ENCODE measurements at regions not wholly inside any gene's neighbourhood (a gene's known extent, or its start where the extent isn't known, plus 50 kb on each side); places are given as distances from the start of the nearest gene placed in this dataset.

GRCh38 chr2:44869761-44870160 lies 71.7 kb upstream of the SIX3 start:
- H3K36me3 ChIP-seq (replicated peaks in 1 of 2; ENCODE audit: control extremely low read depth in 1 of 2, control insufficient read depth in 1 of 2, extremely low read depth in 1 of 2, insufficient read depth in 2 of 2, low read length in 1 of 2), result no peaks in the 10 kb centered on the region
- Mint-ChIP-seq H3K4me3 (no peak overlapping the region), H3K27me3 (peaks cover 17% of the 10 kb centered on the region), H3K27ac (no peak overlapping the region), H3K9me3 (ENCODE audit: insufficient read depth) (no peaks in the 10 kb centered on the region), H3K4me1 (no peaks in the 10 kb centered on the region)
- CTCF ChIA-PET, result no interaction called here
- ATAC-seq (ENCODE audit: low read depth), result no peak
- 61% methylated on average over 5 of the region's 5 CpGs for WGBS (ENCODE audit: insufficient coverage)
- no peak overlapping the region for H3K9ac ChIP-seq (ENCODE audit: low read length)
- no peak overlapping the region for H3K4me2 ChIP-seq (replicated peaks; ENCODE audit: low read depth, low read length, poor library complexity, severe bottlenecking)
- intact Hi-C loops (cut with micrococcal nuclease), result no loop called here
- no peak overlapping the region for H3K27ac ChIP-seq (ENCODE audit: low read length in 2 of 2)
- no peak for TF ChIP-seq EZH2 (IDR thresholded peaks at IDR 0.05; ENCODE audit: borderline replicate concordance, insufficient read depth, low read depth, low read length, poor library complexity, severe bottlenecking)
- no peak for TF ChIP-seq CTCF (IDR thresholded peaks at IDR 0.05)
- no peaks in the 10 kb centered on the region for H3K9me3 ChIP-seq (ENCODE audit: control extremely low read depth in 1 of 3, control insufficient read depth in 2 of 3, insufficient read depth in 1 of 3, low read length in 2 of 3)
- H3K4me1 ChIP-seq (ENCODE audit: control insufficient read depth in 2 of 2, insufficient read depth in 2 of 2, low read length in 2 of 2), result no peaks in the 10 kb centered on the region
- no peaks in the 10 kb centered on the region for H4K20me1 ChIP-seq (ENCODE audit: control insufficient read depth, insufficient read depth, low read length, poor library complexity, severe bottlenecking)
- H3K79me2 ChIP-seq (ENCODE audit: control insufficient read depth, insufficient read depth, low read length), result no peaks in the 10 kb centered on the region
- no peak overlapping the region for H3K4me3 ChIP-seq (ENCODE audit: control extremely low read depth in 1 of 5, extremely low read depth in 1 of 5, insufficient read depth in 1 of 5, low read depth in 2 of 5, low read length in 4 of 5)
- H2AFZ ChIP-seq (ENCODE audit: insufficient read depth, low read depth, low read length, poor library complexity, severe bottlenecking), result no peak overlapping the region
- POLR2A ChIA-PET, result no interaction called here
- DNase-seq, result no peak
- no peaks in the 10 kb centered on the region for H3K27me3 ChIP-seq (replicated peaks in 1 of 4; ENCODE audit: control extremely low read depth in 1 of 4, control insufficient read depth in 3 of 4, insufficient read depth in 4 of 4, low read length in 3 of 4)

- peaks cover 30% of the 10 kb centered on the region for H3K27me3 Mint-ChIP-seq
- CTCF ChIA-PET, result interaction anchor here (0.7 kb wide), 1 partner anchor 393 kb away, joined by 4 read pairs; no protein-coding TSS in a partner anchor
These were observed 64.1 kb upstream of the SIX3 start for GRCh38 chr2:44877417-44877816.

More at GRCh38 chr2:44877417-44877816, 64.1 kb upstream of the SIX3 start:
- POLR2A ChIA-PET, result no interaction called here
- Histone ChIP-seq H3K27ac (ENCODE audit: low read length in 2 of 2) (no peak overlapping the region), H3K9ac (ENCODE audit: low read length) (no peak overlapping the region), H3K4me2 (replicated peaks; ENCODE audit: low read depth, low read length, poor library complexity, severe bottlenecking) (no peak overlapping the region), H3K27me3 (replicated peaks in 1 of 4; ENCODE audit: control extremely low read depth in 1 of 4, control insufficient read depth in 3 of 4, insufficient read depth in 4 of 4, low read length in 3 of 4) (peaks cover 0 to 3% (median 0%) of the 10 kb centered on the region in 4 experiments), H3K4me3 (ENCODE audit: control extremely low read depth in 1 of 5, extremely low read depth in 1 of 5, insufficient read depth in 1 of 5, low read depth in 2 of 5, low read length in 4 of 5) (no peak overlapping the region), H3K36me3 (replicated peaks in 1 of 2; ENCODE audit: control extremely low read depth in 1 of 2, control insufficient read depth in 1 of 2, extremely low read depth in 1 of 2, insufficient read depth in 2 of 2, low read length in 1 of 2) (no peaks in the 10 kb centered on the region), H4K20me1 (ENCODE audit: control insufficient read depth, insufficient read depth, low read length, poor library complexity, severe bottlenecking) (no peaks in the 10 kb centered on the region), H2AFZ (ENCODE audit: insufficient read depth, low read depth, low read length, poor library complexity, severe bottlenecking) (no peak overlapping the region), H3K79me2 (ENCODE audit: control insufficient read depth, insufficient read depth, low read length) (no peaks in the 10 kb centered on the region), H3K4me1 (ENCODE audit: control insufficient read depth in 2 of 2, insufficient read depth in 2 of 2, low read length in 2 of 2) (no peaks in the 10 kb centered on the region), H3K9me3 (ENCODE audit: control extremely low read depth in 1 of 3, control insufficient read depth in 2 of 3, insufficient read depth in 1 of 3, low read length in 2 of 3) (peaks cover 0 to 8% (median 0%) of the 10 kb centered on the region in 3 donors)
- TF ChIP-seq EZH2 (IDR thresholded peaks at IDR 0.05; ENCODE audit: borderline replicate concordance, insufficient read depth, low read depth, low read length, poor library complexity, severe bottlenecking) (no peak), CTCF (IDR thresholded peaks at IDR 0.05) (no peak)
- H3K9me3 Mint-ChIP-seq (ENCODE audit: insufficient read depth), result no peaks in the 10 kb centered on the region
- ATAC-seq (ENCODE audit: low read depth), result no peak
- intact Hi-C loops (cut with micrococcal nuclease), result no loop called here
- 84% methylated on average over 3 of the region's 7 CpGs for WGBS (ENCODE audit: insufficient coverage)
- no peaks in the 10 kb centered on the region for H3K4me1 Mint-ChIP-seq
- no peak overlapping the region for H3K4me3 Mint-ChIP-seq
- H3K27ac Mint-ChIP-seq, result no peak overlapping the region
- DNase-seq, result no peak

Measured in B cell (primary cell).